ENCODE measurements at regions not wholly inside any gene's neighbourhood (a gene's known extent, or its start where the extent isn't known, plus 50 kb on each side); places are given as distances from the start of the nearest gene placed in this dataset.

GRCh38 chr4:135122457-135122856 lies 920.9 kb upstream of the PABPC4L start:
- Histone ChIP-seq H3K4me2 (no peak overlapping the region), H3K4me1 (no peaks in the 10 kb centered on the region), H3K9me3 (no peaks in the 10 kb centered on the region), H3K27ac (no peak overlapping the region), H3K4me3 (no peak overlapping the region)
- ChIA-PET CTCF (no interaction called here), POLR2A (no interaction called here)
- no peak for DNase-seq (ENCODE audit: low read depth in 1 of 2, low spot score in 1 of 2)
- ATAC-seq: no peak
- WGBS (ENCODE audit: missing lambda C conversion rate): 56% methylated on average over 2 of the region's 2 CpGs
- TF ChIP-seq SMC3 (IDR thresholded peaks at IDR 0.05) (no peak), ATOH8 (CRISPR knock-in tag; IDR thresholded peaks at IDR 0.05; ENCODE audit: low read depth) (no peak)
- FAIRE-seq: no peak

GRCh38 chr4:135120195-135120594 lies 918.6 kb upstream of the PABPC4L start:
- Histone ChIP-seq H3K9me3 (no peaks in the 10 kb centered on the region), H3K27ac (no peak overlapping the region), H3K4me1 (no peaks in the 10 kb centered on the region), H3K4me2 (no peak overlapping the region), H3K4me3 (no peak overlapping the region)
- CTCF ChIA-PET: no interaction called here
- ATAC-seq: no peak
- WGBS (ENCODE audit: missing lambda C conversion rate): 17% methylated on average over 4 of the region's 4 CpGs
- POLR2A ChIA-PET: no interaction called here
- TF ChIP-seq KDM1A (IDR thresholded peaks at IDR 0.05; ENCODE audit: low read depth) (no peak), HDAC2 (IDR thresholded peaks at IDR 0.05) (no peak), CBX2 (IDR thresholded peaks at IDR 0.05; ENCODE audit: borderline replicate concordance, low read depth) (no peak), PHF8 (IDR thresholded peaks at IDR 0.05; ENCODE audit: borderline replicate concordance, low read depth) (no peak), CBX8 (IDR thresholded peaks at IDR 0.05) (no peak), ESRRA (IDR thresholded peaks at IDR 0.05; ENCODE audit: borderline replicate concordance, low read length) (no peak), NPAS2 (CRISPR knock-in tag; IDR thresholded peaks at IDR 0.05; ENCODE audit: borderline replicate concordance) (no peak), ZSCAN20 (CRISPR knock-in tag; IDR thresholded peaks at IDR 0.05) (no peak), CTCF (IDR thresholded peaks at IDR 0.05) (no peak), SREBF2 (IDR thresholded peaks at IDR 0.05) (no peak), HES2 (IDR thresholded peaks at IDR 0.05) (no peak), ZC3H11A (IDR thresholded peaks at IDR 0.05) (no peak), JUNB (IDR thresholded peaks at IDR 0.05) (no peak), BHLHE40 (IDR thresholded peaks at IDR 0.05; ENCODE audit: low read depth, low read length) (no peak), CHD4 (IDR thresholded peaks at IDR 0.05; ENCODE audit: borderline replicate concordance) (no peak), TP53 (CRISPR knock-in tag; IDR thresholded peaks at IDR 0.05) (no peak), RARB (CRISPR knock-in tag; IDR thresholded peaks at IDR 0.05) (no peak), NFE2L2 (conservative IDR thresholded peaks at IDR 0.05; ENCODE audit: low read length) (no peak)
- FAIRE-seq: no peak
- DNase-seq (ENCODE audit: low read depth in 1 of 2, low spot score in 1 of 2): no peak

GRCh38 chr4:135114079-135114478 lies 912.5 kb upstream of the PABPC4L start:
- no peak for DNase-seq (ENCODE audit: low read depth in 1 of 2, low spot score in 1 of 2)
- ChIA-PET CTCF (no interaction called here), POLR2A (no interaction called here)
- H3K27ac ChIP-seq: no peak overlapping the region
- H3K9me3 ChIP-seq: no peaks in the 10 kb centered on the region
- H3K4me2 ChIP-seq: no peak overlapping the region
- no peaks in the 10 kb centered on the region for H3K4me1 ChIP-seq
- no peak overlapping the region for H3K4me3 ChIP-seq
- TF ChIP-seq FOXS1 (CRISPR knock-in tag; IDR thresholded peaks at IDR 0.05) (no peak), RARB (CRISPR knock-in tag; IDR thresholded peaks at IDR 0.05) (no peak), EP300 (IDR thresholded peaks at IDR 0.05) (no peak), HDAC2 (IDR thresholded peaks at IDR 0.05) (no peak), CBX8 (IDR thresholded peaks at IDR 0.05) (no peak), ESRRA (IDR thresholded peaks at IDR 0.05; ENCODE audit: borderline replicate concordance, low read length) (no peak), TP53 (CRISPR knock-in tag; IDR thresholded peaks at IDR 0.05) (no peak), BHLHE40 (IDR thresholded peaks at IDR 0.05; ENCODE audit: low read depth, low read length) (no peak), BCL3 (IDR thresholded peaks at IDR 0.05) (no peak), HOXB5 (CRISPR knock-in tag; IDR thresholded peaks at IDR 0.05) (no peak)
- 8% methylated on average over 2 of the region's 2 CpGs for WGBS (ENCODE audit: missing lambda C conversion rate)
- no peak for FAIRE-seq
- ATAC-seq: no peak

Measured in A549 (cell line).